Endothelial cell of umbilical vein (primary cell): ENCODE measurements at regions not wholly inside any gene's neighbourhood (a gene's known extent, or its start where the extent isn't known, plus 50 kb on each side); places are given as distances from the start of the nearest gene placed in this dataset.

Experiments
- BruUV-seq: library from RNA; stranded (reverse); fragments of 400-500 nt; replicated peaks from 2 replicates; lab custom pipeline; 2021; lab: Mats Ljungman, UMichigan
- CTCF ChIA-PET: fragments of 300-600, 350-600 bp; sonication (Branson Sonifier 250); formaldehyde crosslinking; loops from one replicate; lab custom pipeline; 2021; ENCODE audit warnings: antibody characterized with exemption, inconsistent platforms; lab: Charles Lee
- POLR2A ChIA-PET: fragments of 300-600, 350-600 bp; sonication (Branson Sonifier 250); formaldehyde crosslinking; loops from one replicate; lab custom pipeline; 2021; ENCODE audit warnings: antibody characterized with exemption, inconsistent platforms; lab: Charles Lee
- DNase-seq: peaks from one replicate; pipeline ENCODE4 v3.0.0-alpha.2; 2011; ENCODE audit warnings: low read depth, low spot score
- FAIRE-seq: peaks from 2 replicates; lab custom pipeline; 2011; peaks lifted over from hg19 to GRCh38; lab: Jason Lieb, UNC
- H2AFZ ChIP-seq: 2 replicates; pipeline ENCODE4 v1.6.0; 2012; ENCODE audit warnings: low read depth, low read length, control low read depth, inconsistent platforms
- H3K27ac ChIP-seq: 2 replicates; pipeline ENCODE4 v1.5.1; 2011; ENCODE audit warnings: low read depth, mild to moderate bottlenecking, control low read depth, low read length, moderate library complexity; ENCODE audit not compliant: insufficient read depth
- H3K27me3 ChIP-seq, 2 experiments: 2 replicates each; pipeline versions ENCODE4 v1.6.0 to v1.6.1; 2011; ENCODE audit warnings: low read length in 2 of 2, mixed read lengths in 1 of 2; ENCODE audit not compliant: control insufficient read depth in 2 of 2, insufficient read depth in 2 of 2
- H3K36me3 ChIP-seq, 2 experiments: 2 replicates in 1 of 2; 3 replicates in 1 of 2; pipeline ENCODE4 v1.5.1; 2011; ENCODE audit warnings: low read length in 2 of 2, mild to moderate bottlenecking in 1 of 2, moderate library complexity in 1 of 2; ENCODE audit not compliant: control insufficient read depth in 2 of 2, insufficient read depth in 2 of 2; ENCODE audit errors: extremely low read depth in 1 of 2
- H3K4me1 ChIP-seq: 3 replicates; pipeline ENCODE4 v1.5.1; 2011; ENCODE audit warnings: mild to moderate bottlenecking, low read length; ENCODE audit not compliant: control insufficient read depth, insufficient read depth; ENCODE audit errors: extremely low read depth
- H3K4me2 ChIP-seq: 2 replicates; pipeline ENCODE4 v1.6.1; 2011; ENCODE audit warnings: low read length, control low read depth, mixed read lengths; ENCODE audit not compliant: insufficient read depth
- H3K4me3 ChIP-seq, 3 experiments: fragments of 200-600 bp in 1 of 3; sonication (generic), shearing (Covaris generic) in 1 of 3; replicated peaks in 1 of 3; 2 replicates each; pipeline ENCODE4 v1.5.1; 2011 to 2016; ENCODE audit warnings: control low read depth in 3 of 3, low read length in 3 of 3, mild to moderate bottlenecking in 2 of 3, inconsistent platforms in 1 of 3, low read depth in 1 of 3, moderate library complexity in 1 of 3; ENCODE audit not compliant: insufficient read depth in 1 of 3
- H3K79me2 ChIP-seq: 2 replicates; pipeline ENCODE4 v1.6.0; 2012; ENCODE audit warnings: low read length, inconsistent platforms; ENCODE audit not compliant: control insufficient read depth, insufficient read depth
- H3K9ac ChIP-seq: replicated peaks from 2 replicates; pipeline ENCODE3; 2011; ENCODE audit warnings: low read length, control low read depth; ENCODE audit not compliant: insufficient read depth; ENCODE audit errors: extremely low read depth
- H3K9me1 ChIP-seq: replicated peaks from 3 replicates; pipeline ENCODE4 v1.6.0; 2011; ENCODE audit warnings: mild to moderate bottlenecking, low read length; ENCODE audit not compliant: control insufficient read depth, insufficient read depth; ENCODE audit errors: extremely low read depth
- H3K9me3 ChIP-seq: replicated peaks from 2 replicates; pipeline ENCODE4 v1.5.1; 2012; ENCODE audit warnings: low read length, inconsistent platforms; ENCODE audit not compliant: control insufficient read depth, insufficient read depth
- H4K20me1 ChIP-seq: replicated peaks from 2 replicates; pipeline ENCODE3; 2011; ENCODE audit warnings: mild to moderate bottlenecking, low read length; ENCODE audit not compliant: control insufficient read depth, insufficient read depth; ENCODE audit errors: extremely low read depth
- CTCF ChIP-seq, 2 donors: IDR thresholded peaks; 1 replicate in 1 of 2; 2 replicates in 1 of 2; pipeline ENCODE4 v1.5.1; 2011; ENCODE audit warnings: low read length in 2 of 2, mild to moderate bottlenecking in 2 of 2, moderate library complexity in 2 of 2, control low read depth in 1 of 2, inconsistent platforms in 1 of 2, low read depth in 1 of 2; ENCODE audit not compliant: insufficient read depth in 1 of 2; ENCODE audit errors: extremely low read depth in 1 of 2
- FOS ChIP-seq: IDR thresholded peaks from 2 replicates; pipeline ENCODE4 v1.6.1; 2011; ENCODE audit warnings: mild to moderate bottlenecking, low read length, moderate library complexity, borderline replicate concordance; ENCODE audit not compliant: insufficient read depth
- GATA2 ChIP-seq: IDR thresholded peaks from 2 replicates; pipeline ENCODE4 v1.7.0; 2011; ENCODE audit warnings: low read depth, mild to moderate bottlenecking, moderate library complexity, mixed read lengths, low read length; ENCODE audit not compliant: insufficient read length, insufficient read depth
- JUN ChIP-seq: IDR thresholded peaks from 2 replicates; pipeline ENCODE4 v1.6.1; 2011; ENCODE audit warnings: borderline replicate concordance, low read depth; ENCODE audit not compliant: insufficient read length, insufficient read depth
- MAX ChIP-seq: IDR thresholded peaks from 2 replicates; pipeline ENCODE4 v1.6.1; 2011; ENCODE audit not compliant: insufficient read depth, insufficient read length
- MYC ChIP-seq: IDR thresholded peaks from one replicate; pipeline ENCODE4 v1.6.1; 2011; ENCODE audit warnings: mild to moderate bottlenecking, low read depth, low read length
- POLR2A ChIP-seq: IDR thresholded peaks from 2 replicates; pipeline ENCODE4 v1.6.1; 2012; ENCODE audit warnings: low read depth, mild to moderate bottlenecking, control low read depth, low read length
- POLR2AphosphoS5 ChIP-seq: IDR thresholded peaks from 2 replicates; pipeline ENCODE4 v1.6.1; 2012; ENCODE audit warnings: low read depth, mild to moderate bottlenecking, control low read depth, low read length, moderate library complexity; ENCODE audit not compliant: insufficient read depth
- dilution Hi-C: fragments of 300-500 bp; cut with MboI; formaldehyde crosslinking; loops from one replicate; pipeline ENCODE4 v1.15.0; 2019; ENCODE audit warnings: low sequenced_read_pairs; ENCODE audit not compliant: extremely low pct_ligation_motif_present
- intact Hi-C: fragments of 100-400 bp; cut with micrococcal nuclease; formaldehyde crosslinking; loops from one replicate; pipeline ENCODE4 v1.10.0; 2022

GRCh38 chr2:51981783-51982182 lies 949.9 kb upstream of the NRXN1 start:
- Histone ChIP-seq H3K9ac (no peak overlapping the region), H4K20me1 (no peaks in the 10 kb centered on the region), H3K4me2 (no peak overlapping the region), H2AFZ (no peak overlapping the region), H3K79me2 (no peaks in the 10 kb centered on the region), H3K4me3 (no peak overlapping the region), H3K27me3 (no peaks in the 10 kb centered on the region), H3K27ac (no peak overlapping the region), H3K9me3 (no peaks in the 10 kb centered on the region), H3K9me1 (no peaks in the 10 kb centered on the region), H3K36me3 (no peaks in the 10 kb centered on the region), H3K4me1 (no peaks in the 10 kb centered on the region)
- dilution Hi-C loops (no loop called here), intact Hi-C loops (no loop called here)
- POLR2A ChIA-PET = no interaction called here
- no TSS peak for BruUV-seq
- DNase-seq = no peak
- CTCF ChIA-PET = no interaction called here
- FAIRE-seq = no peak
- TF ChIP-seq MYC (no peak), MAX (no peak), CTCF (IDR thresholded peaks at IDR 0.05; ENCODE audit: extremely low read depth in 1 of 2, insufficient read depth in 1 of 2, low read depth in 1 of 2, low read length in 2 of 2) (no peak), POLR2A (no peak), POLR2AphosphoS5 (no peak), FOS (no peak), JUN (no peak), GATA2 (no peak)
